GM23338 (cell line): ENCODE measurements at regions not wholly inside any gene's neighbourhood (a gene's known extent, or its start where the extent isn't known, plus 50 kb on each side); places are given as distances from the start of the nearest gene placed in this dataset.

Experiments
- CREB1 ChIP-seq: fragments of 250-450 bp; sonication (Bioruptor Pico); IDR thresholded peaks from 2 replicates; pipeline ENCODE4 v1.5.0; 2020; ENCODE audit warnings: low read depth, mild to moderate bottlenecking, moderate library complexity
- EZH2 ChIP-seq: fragments of 200-600 bp; sonication (generic); IDR thresholded peaks from one replicate; pipeline ENCODE4 v1.8.0; 2017; ENCODE audit warnings: antibody characterized with exemption, mild to moderate bottlenecking, low read depth; ENCODE audit not compliant: unreplicated experiment
- JUNB ChIP-seq: IDR thresholded peaks from one replicate; pipeline ENCODE4 v1.6.1; 2016; ENCODE audit warnings: antibody characterized with exemption; ENCODE audit not compliant: unreplicated experiment
- POLR2AphosphoS5 ChIP-seq: IDR thresholded peaks from 2 replicates; pipeline ENCODE4 v1.6.1; 2016; ENCODE audit warnings: antibody characterized with exemption, low read depth
- STAT1 ChIP-seq: IDR thresholded peaks from one replicate; pipeline ENCODE4 v1.6.1; 2016; ENCODE audit warnings: antibody characterized with exemption; ENCODE audit not compliant: unreplicated experiment
- ZNF331 ChIP-seq: fragments of 250-450 bp; sonication (Bioruptor Pico); IDR thresholded peaks from 2 replicates; pipeline ENCODE4 v1.5.0; 2020; ENCODE audit warnings: low read depth, mild to moderate bottlenecking, moderate library complexity
- TF ChIP-seq, protein P1 (sequence below), 2 experiments: fragments of 200-600 bp in 1 of 2; sonication (generic) in 1 of 2; conservative IDR thresholded peaks; 2 replicates each; pipeline versions ENCODE4 v1.5.1 to v1.6.1; 2016 to 2017; ENCODE audit warnings: antibody characterized with exemption in 2 of 2, low read depth in 2 of 2, mild to moderate bottlenecking in 2 of 2, moderate library complexity in 1 of 2

DNA sequence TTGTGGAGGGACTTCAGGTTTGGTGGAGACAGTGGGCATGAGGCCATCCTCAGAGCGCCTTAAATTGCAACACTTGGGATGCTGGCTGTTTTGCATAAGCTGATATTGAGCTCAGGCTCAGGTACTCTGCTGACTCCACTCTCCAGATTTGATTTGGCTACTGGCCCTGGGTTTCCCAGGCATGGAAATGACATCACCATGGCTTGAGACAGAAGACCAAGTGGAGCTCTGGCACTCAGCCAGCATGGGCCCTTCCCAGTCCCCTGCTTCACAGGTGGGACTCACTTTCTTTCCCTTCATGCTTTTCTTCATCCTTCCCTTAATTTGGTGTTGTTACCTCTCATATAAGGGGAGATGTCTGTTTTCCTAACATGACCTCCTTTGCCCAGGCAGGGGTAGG, 72.0 kb upstream of the IL12B start:
- TF ChIP-seq, protein P1, sequence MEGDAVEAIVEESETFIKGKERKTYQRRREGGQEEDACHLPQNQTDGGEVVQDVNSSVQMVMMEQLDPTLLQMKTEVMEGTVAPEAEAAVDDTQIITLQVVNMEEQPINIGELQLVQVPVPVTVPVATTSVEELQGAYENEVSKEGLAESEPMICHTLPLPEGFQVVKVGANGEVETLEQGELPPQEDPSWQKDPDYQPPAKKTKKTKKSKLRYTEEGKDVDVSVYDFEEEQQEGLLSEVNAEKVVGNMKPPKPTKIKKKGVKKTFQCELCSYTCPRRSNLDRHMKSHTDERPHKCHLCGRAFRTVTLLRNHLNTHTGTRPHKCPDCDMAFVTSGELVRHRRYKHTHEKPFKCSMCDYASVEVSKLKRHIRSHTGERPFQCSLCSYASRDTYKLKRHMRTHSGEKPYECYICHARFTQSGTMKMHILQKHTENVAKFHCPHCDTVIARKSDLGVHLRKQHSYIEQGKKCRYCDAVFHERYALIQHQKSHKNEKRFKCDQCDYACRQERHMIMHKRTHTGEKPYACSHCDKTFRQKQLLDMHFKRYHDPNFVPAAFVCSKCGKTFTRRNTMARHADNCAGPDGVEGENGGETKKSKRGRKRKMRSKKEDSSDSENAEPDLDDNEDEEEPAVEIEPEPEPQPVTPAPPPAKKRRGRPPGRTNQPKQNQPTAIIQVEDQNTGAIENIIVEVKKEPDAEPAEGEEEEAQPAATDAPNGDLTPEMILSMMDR (conservative IDR thresholded peaks at IDR 0.05; ENCODE audit: low read depth in 2 of 2), result no peak
- TF ChIP-seq ZNF331 (CRISPR knock-in tag) (no peak), EZH2 (no peak), STAT1 (no peak), POLR2AphosphoS5 (no peak), JUNB (no peak), CREB1 (CRISPR knock-in tag) (no peak)
